ENCODE measurements at regions not wholly inside any gene's neighbourhood (a gene's known extent, or its start where the extent isn't known, plus 50 kb on each side); places are given as distances from the start of the nearest gene placed in this dataset.

- no peak for TF ChIP-seq EZH2phosphoT487 (IDR thresholded peaks at IDR 0.05; ENCODE audit: borderline replicate concordance)
- TF ChIP-seq CTCF (IDR thresholded peaks at IDR 0.05 in 2 of 3, conservative IDR thresholded peaks at IDR 0.05 in 1 of 3; ENCODE audit: borderline replicate concordance in 1 of 3, insufficient read depth in 1 of 3, low read depth in 2 of 3, low read length in 2 of 3) = no peak
- no peak for TF ChIP-seq SP1 (IDR thresholded peaks at IDR 0.05; ENCODE audit: low read depth)
- TF ChIP-seq POLR2AphosphoS5 (IDR thresholded peaks at IDR 0.05; ENCODE audit: low read depth, low read length) = no peak
- no peak for TF ChIP-seq POLR2A (IDR thresholded peaks at IDR 0.05; ENCODE audit: borderline replicate concordance, extremely low read depth, insufficient read depth, insufficient read length)
- TF ChIP-seq JUND (IDR thresholded peaks at IDR 0.05) = no peak
- no peak for TF ChIP-seq ZNF274 (IDR thresholded peaks at IDR 0.05; ENCODE audit: low read depth, low read length)
- TF ChIP-seq ATF3 (IDR thresholded peaks at IDR 0.05) = no peak
- no peak for TF ChIP-seq SRF (IDR thresholded peaks at IDR 0.05; ENCODE audit: low read depth)
- no peak for TF ChIP-seq SIN3A (IDR thresholded peaks at IDR 0.05; ENCODE audit: low read depth)
- TF ChIP-seq EZH2 (IDR thresholded peaks at IDR 0.05) = no peak
- no peak for TF ChIP-seq YY1 (IDR thresholded peaks at IDR 0.05; ENCODE audit: extremely low read depth, insufficient replicate concordance, low read depth, low read length)
- TF ChIP-seq, protein P1, sequence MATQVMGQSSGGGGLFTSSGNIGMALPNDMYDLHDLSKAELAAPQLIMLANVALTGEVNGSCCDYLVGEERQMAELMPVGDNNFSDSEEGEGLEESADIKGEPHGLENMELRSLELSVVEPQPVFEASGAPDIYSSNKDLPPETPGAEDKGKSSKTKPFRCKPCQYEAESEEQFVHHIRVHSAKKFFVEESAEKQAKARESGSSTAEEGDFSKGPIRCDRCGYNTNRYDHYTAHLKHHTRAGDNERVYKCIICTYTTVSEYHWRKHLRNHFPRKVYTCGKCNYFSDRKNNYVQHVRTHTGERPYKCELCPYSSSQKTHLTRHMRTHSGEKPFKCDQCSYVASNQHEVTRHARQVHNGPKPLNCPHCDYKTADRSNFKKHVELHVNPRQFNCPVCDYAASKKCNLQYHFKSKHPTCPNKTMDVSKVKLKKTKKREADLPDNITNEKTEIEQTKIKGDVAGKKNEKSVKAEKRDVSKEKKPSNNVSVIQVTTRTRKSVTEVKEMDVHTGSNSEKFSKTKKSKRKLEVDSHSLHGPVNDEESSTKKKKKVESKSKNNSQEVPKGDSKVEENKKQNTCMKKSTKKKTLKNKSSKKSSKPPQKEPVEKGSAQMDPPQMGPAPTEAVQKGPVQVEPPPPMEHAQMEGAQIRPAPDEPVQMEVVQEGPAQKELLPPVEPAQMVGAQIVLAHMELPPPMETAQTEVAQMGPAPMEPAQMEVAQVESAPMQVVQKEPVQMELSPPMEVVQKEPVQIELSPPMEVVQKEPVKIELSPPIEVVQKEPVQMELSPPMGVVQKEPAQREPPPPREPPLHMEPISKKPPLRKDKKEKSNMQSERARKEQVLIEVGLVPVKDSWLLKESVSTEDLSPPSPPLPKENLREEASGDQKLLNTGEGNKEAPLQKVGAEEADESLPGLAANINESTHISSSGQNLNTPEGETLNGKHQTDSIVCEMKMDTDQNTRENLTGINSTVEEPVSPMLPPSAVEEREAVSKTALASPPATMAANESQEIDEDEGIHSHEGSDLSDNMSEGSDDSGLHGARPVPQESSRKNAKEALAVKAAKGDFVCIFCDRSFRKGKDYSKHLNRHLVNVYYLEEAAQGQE (IDR thresholded peaks at IDR 0.05; ENCODE audit: low read depth) = no peak
- TF ChIP-seq ZFX (IDR thresholded peaks at IDR 0.05) = no peak
Measured at GRCh38 chr6:48844696-48845095, 618.4 kb downstream of the MMUT start.
